Head of caudate nucleus (tissue), 42 donors: ENCODE measurements at regions not wholly inside any gene's neighbourhood (a gene's known extent, or its start where the extent isn't known, plus 50 kb on each side); places are given as distances from the start of the nearest gene placed in this dataset.

Experiments
- DNase-seq, 42 donors: peaks; one replicate each; pipeline versions ENCODE4 v3.0.0 to v3.0.0-alpha.2; 2020 to 2021; ENCODE audit warnings: mixed read lengths in 7 of 42
- intact Hi-C: fragments of 100-400 bp; cut with DNase I; formaldehyde crosslinking; loops from one replicate; pipeline ENCODE4 v1.15.0; 2022

- intact Hi-C loops = no loop called here
- DNase-seq = no peak
Measured at GRCh38 chr6:135774006-135774405, 77.5 kb upstream of the PDE7B start.

GRCh38 chr6:135779213-135779612 lies 72.3 kb upstream of the PDE7B start:
- intact Hi-C loops = no loop called here
- no peak for DNase-seq

GRCh38 chr6:135780326-135780725 lies 71.2 kb upstream of the PDE7B start:
- no peak for DNase-seq
- intact Hi-C loops = no loop called here

- intact Hi-C loops = no loop called here
- no peak for DNase-seq
Measured at GRCh38 chr6:135782546-135782945, 69.0 kb upstream of the PDE7B start.

- intact Hi-C loops = no loop called here
Measured at GRCh38 chr6:135784507-135784906, 67.0 kb upstream of the PDE7B start.

GRCh38 chr6:135789375-135790050 lies 62.0 kb upstream of the PDE7B start:
- no peak for DNase-seq
- intact Hi-C loops = no loop called here

More at GRCh38 chr6:135784507-135784906, 67.0 kb upstream of the PDE7B start:
- no peak for DNase-seq

- no peak for DNase-seq
- intact Hi-C loops = no loop called here
Measured at GRCh38 chr6:135791441-135791840, 60.1 kb upstream of the PDE7B start.

GRCh38 chr6:135796643-135797305 lies 54.7 kb upstream of the PDE7B start:
- intact Hi-C loops = no loop called here
- DNase-seq = no peak

- intact Hi-C loops = no loop called here
- DNase-seq = no peak
Measured at GRCh38 chr6:135797361-135797760, 54.1 kb upstream of the PDE7B start.

- intact Hi-C loops = no loop called here
- DNase-seq = no peak
Measured at GRCh38 chr6:135798751-135799515, 52.6 kb upstream of the PDE7B start.
